Kasumi-1 (cell line): ENCODE measurements at regions not wholly inside any gene's neighbourhood (a gene's known extent, or its start where the extent isn't known, plus 50 kb on each side); places are given as distances from the start of the nearest gene placed in this dataset.
"Not testable (repeated sequence)": the region's sequence is repeated elsewhere in the genome, so short reads cannot be mapped to it uniquely, and the experiment has no call there.

Source experiments
- DNase-seq, 2 experiments: peaks; one replicate each; lab custom pipeline; 2025; lab: John Stamatoyannopoulos, UW

GRCh38 chr4:107391009-107391629 is 328.9 kb downstream of the PAPSS1 start:
- DNase-seq, result no peak

- no peak for DNase-seq
Measured at GRCh38 chr4:107389965-107390364, 330.1 kb downstream of the PAPSS1 start.

- DNase-seq, result no peak
Measured at GRCh38 chr4:107388736-107389274, 331.2 kb downstream of the PAPSS1 start.

GRCh38 chr4:107380836-107381438 is 339.1 kb downstream of the PAPSS1 start:
- DNase-seq, result no peak

GRCh38 chr4:107380190-107380589 is 339.8 kb downstream of the PAPSS1 start:
- DNase-seq, result no peak

GRCh38 chr4:107379054-107379869 is 340.8 kb downstream of the PAPSS1 start:
- DNase-seq, result no peak

- no peak for DNase-seq
Measured at GRCh38 chr4:107376293-107376692, 340.2 kb upstream of the DKK2 start.

GRCh38 chr4:107366900-107367299 is 330.8 kb upstream of the DKK2 start:
- DNase-seq, result no peak

- DNase-seq, result no peak
Measured at GRCh38 chr4:107366016-107366735, 330.1 kb upstream of the DKK2 start.

- DNase-seq, result no peak
Measured at GRCh38 chr4:107363125-107363524, 327.0 kb upstream of the DKK2 start.

GRCh38 chr4:107359208-107359607 is 323.1 kb upstream of the DKK2 start:
- no peak for DNase-seq

- DNase-seq, result not testable (repeated sequence)
Measured at GRCh38 chr4:107354304-107354703, 318.2 kb upstream of the DKK2 start.

- DNase-seq, result no peak
Measured at GRCh38 chr4:107351196-107351595, 315.1 kb upstream of the DKK2 start.

GRCh38 chr4:107349732-107350131 is 313.6 kb upstream of the DKK2 start:
- no peak for DNase-seq

- DNase-seq, result no peak
Measured at GRCh38 chr4:107349266-107349665, 313.2 kb upstream of the DKK2 start.

- no peak for DNase-seq
Measured at GRCh38 chr4:107348188-107349050, 312.3 kb upstream of the DKK2 start.

GRCh38 chr4:107333518-107333917 is 297.4 kb upstream of the DKK2 start:
- no peak for DNase-seq

GRCh38 chr4:107332656-107333055 is 296.5 kb upstream of the DKK2 start:
- not testable (repeated sequence) for DNase-seq

- DNase-seq, result no peak
Measured at GRCh38 chr4:107330916-107331315, 294.8 kb upstream of the DKK2 start.

GRCh38 chr4:107319386-107319785 is 283.3 kb upstream of the DKK2 start:
- no peak for DNase-seq

GRCh38 chr4:107318078-107318477 is 282.0 kb upstream of the DKK2 start:
- DNase-seq, result no peak
